Epithelial cell of prostate (primary cell): ENCODE measurements at regions not wholly inside any gene's neighbourhood (a gene's known extent, or its start where the extent isn't known, plus 50 kb on each side); places are given as distances from the start of the nearest gene placed in this dataset.
A peak's percentile ranks its signal among the peaks of the same experiment; 100 is the strongest.
"Not testable (repeated sequence)": the region's sequence is repeated elsewhere in the genome, so short reads cannot be mapped to it uniquely, and the experiment has no call there.

Experiments used
- DNase-seq: peaks from one replicate; pipeline ENCODE4 v3.0.0-alpha.2; 2011; ENCODE audit warnings: low read depth, low spot score
- H3K27ac ChIP-seq: fragments of 450-650 bp; 2 replicates; pipeline ENCODE4 v1.5.1; 2017; ENCODE audit warnings: mild to moderate bottlenecking

- DNase-seq = no peak
- no peak overlapping the region for H3K27ac ChIP-seq
These were observed 57.8 kb upstream of the LPAR1 start for GRCh38 chr9:111096051-111096450.

- H3K27ac ChIP-seq = no peak overlapping the region
- DNase-seq = no peak
These were observed 57.2 kb upstream of the LPAR1 start for GRCh38 chr9:111095441-111095840.

- H3K27ac ChIP-seq = no peak overlapping the region
- DNase-seq = no peak
These were observed 56.7 kb upstream of the LPAR1 start for GRCh38 chr9:111094958-111095357.

GRCh38 chr9:111094433-111094924 lies 56.2 kb upstream of the LPAR1 start:
- no peak overlapping the region for H3K27ac ChIP-seq
- peak; percentile 10 for DNase-seq

- H3K27ac ChIP-seq, DNase-seq: not testable (repeated sequence)
These were observed 53.9 kb upstream of the LPAR1 start for GRCh38 chr9:111092167-111092566.
